Heart right ventricle (tissue), 16 donors: ENCODE measurements at regions not wholly inside any gene's neighbourhood (a gene's known extent, or its start where the extent isn't known, plus 50 kb on each side); places are given as distances from the start of the nearest gene placed in this dataset.

ENCODE experiments used
- ATAC-seq, 8 donors: fragments of 200-7000 bp; cut with Tn5 transposase; one replicate each; pipeline ENCODE4 v1.9.1; 2020; ENCODE audit warnings: mild to moderate bottlenecking in 8 of 8, moderate library complexity in 8 of 8, moderate number of reproducible peaks in 1 of 8
- DNase-seq, 2 donors: peaks; one replicate each; pipeline ENCODE4 v3.0.0-alpha.2; 2020
- H3K27ac ChIP-seq, 10 donors: fragments of 200-600 bp; sonication (generic) in 2 of 10; one replicate each; pipeline versions ENCODE4 v1.5.0 to v1.8.0; 2020 to 2022; ENCODE audit warnings: mild to moderate bottlenecking in 3 of 10
- H3K27me3 ChIP-seq, 7 donors: fragments of 200-600 bp; one replicate each; pipeline ENCODE4 v1.8.0; 2021 to 2022; ENCODE audit warnings: mild to moderate bottlenecking in 2 of 7
- H3K36me3 ChIP-seq, 9 donors: fragments of 200-600 bp; sonication (generic) in 1 of 9; one replicate each; pipeline versions ENCODE4 v1.5.0 to v1.8.0; 2020 to 2022; ENCODE audit warnings: mild to moderate bottlenecking in 2 of 9
- H3K4me1 ChIP-seq, 9 donors: fragments of 200-600 bp; sonication (generic) in 1 of 9; one replicate each; pipeline versions ENCODE4 v1.5.0 to v1.8.0; 2020 to 2022; ENCODE audit warnings: mild to moderate bottlenecking in 4 of 9
- H3K4me3 ChIP-seq, 10 donors: fragments of 200-600 bp; sonication (generic) in 2 of 10; one replicate each; pipeline versions ENCODE4 v1.5.0 to v1.8.0; 2020 to 2022; ENCODE audit warnings: mild to moderate bottlenecking in 7 of 10, moderate library complexity in 2 of 10
- H3K9me3 ChIP-seq, 11 donors: fragments of 200-600 bp in 10 of 11; sonication (generic) in 2 of 11; one replicate each; pipeline versions ENCODE4 v1.5.0 to v1.8.0; 2013 to 2022; ENCODE audit warnings: mild to moderate bottlenecking in 2 of 11, control low read depth in 1 of 11, moderate library complexity in 1 of 11
- CTCF ChIP-seq, 9 donors: fragments of 200-600 bp; sonication (generic) in 2 of 9; IDR thresholded peaks; one replicate each; pipeline versions ENCODE4 v1.5.0 to v1.8.0; 2021 to 2022; ENCODE audit warnings: antibody characterized with exemption in 9 of 9, mild to moderate bottlenecking in 5 of 9, moderate library complexity in 1 of 9
- WGBS, 2 donors: extraction: QIAGEN DNeasy Blood & Tissue Kit; methylation state at CpG; one replicate each; pipeline ENCODE4 v1.1.7; 2013; ENCODE audit warnings: inconsistent platforms in 1 of 2; 5-methylcytosine and 5-hydroxymethylcytosine counted together
- intact Hi-C, 10 donors: fragments of 100-400 bp; cut with DNase I; formaldehyde crosslinking; loops; one replicate each; pipeline versions ENCODE4 v1.11.1 to v1.14.2; 2022
- donor health status: Arrhythmogenic right ventricular cardiomyopathy.
- donor health status: ischemic (EF 13 %, LVEDD 7.1; RV severe dilation, severe dysfunction).
- donor health status: healthy with polysubstance abuse.
- donor health status: DM: no; HTN: yes; CAD: no.
- donor health status: DM: no; HTN: no; CAD: no.
- donor health status: ischemic (EF 25% LVEDD 6.9; RV normal size, moderate dysfunction).
- donor health status: ischemic (EF 25% LVEDD 5.7; RV mildly dilated, moderate dysfunction).
- donor health status: healthy.
- donor health status: DM: yes; HTN: yes; CAD: no.
- donor health status: Ischemic cardiomyopathy.
- donor health status: ischemic (EF 35%, LVEDD 5.7; RV mildly dilated, moderate dysfunction).
- donor health status: nonischemic (EF 11% LVEDD 7.7; RV severe dilation, severe dysfunction).
- donor health status: DM: yes; HTN: yes; CAD: no.
- donor health status: PGD.
- donor health status: ischemic (EF 29% LVEDD 5.4; RV normal size, mild dysfunction).
- donor health status: nonischemic (EF 23%, LVEDD 6.1; RV moderate dilation, normal function).

GRCh38 chr1:187390215-187390818 lies 561.6 kb downstream of the PLA2G4A start:
- DNase-seq, result no peak
- H3K4me3 ChIP-seq, result no peak overlapping the region
- no peak for ATAC-seq
- WGBS, 2 donors, result 36 to 52% methylated on average over 3 of the region's 3 CpGs
- H3K27ac ChIP-seq, result no peak overlapping the region
- H3K9me3 ChIP-seq, result no peaks in the 10 kb centered on the region
- intact Hi-C loops, result no loop called here
- H3K36me3 ChIP-seq, result no peaks in the 10 kb centered on the region
- no peak for TF ChIP-seq CTCF (IDR thresholded peaks at IDR 0.05)
- H3K27me3 ChIP-seq, result no peaks in the 10 kb centered on the region
- no peaks in the 10 kb centered on the region for H3K4me1 ChIP-seq

- ATAC-seq, result no peak
- no peaks in the 10 kb centered on the region for H3K4me1 ChIP-seq
- peaks cover 0 to 7% (median 0%) of the 10 kb centered on the region in 11 donors for H3K9me3 ChIP-seq
- no peaks in the 10 kb centered on the region for H3K27me3 ChIP-seq
- no peaks in the 10 kb centered on the region for H3K36me3 ChIP-seq
- no peak overlapping the region for H3K4me3 ChIP-seq
- no peak for DNase-seq
- no peak overlapping the region for H3K27ac ChIP-seq
- intact Hi-C loops, result no loop called here
- TF ChIP-seq CTCF (IDR thresholded peaks at IDR 0.05), result no peak
Observed at GRCh38 chr1:187396226-187396625, 567.5 kb downstream of the PLA2G4A start.

- DNase-seq (no peak), ATAC-seq (no peak)
- no peak for TF ChIP-seq CTCF (IDR thresholded peaks at IDR 0.05)
- 34 to 37% methylated on average over 12 of the region's 12 CpGs for WGBS, 2 donors
- Histone ChIP-seq H3K9me3 (peaks cover 0 to 10% (median 0%) of the 10 kb centered on the region in 11 donors), H3K27ac (no peak overlapping the region), H3K4me1 (no peaks in the 10 kb centered on the region), H3K27me3 (no peaks in the 10 kb centered on the region), H3K4me3 (no peak overlapping the region), H3K36me3 (no peaks in the 10 kb centered on the region)
- intact Hi-C loops, result no loop called here
Observed at GRCh38 chr1:187396929-187397796, 568.4 kb downstream of the PLA2G4A start.

- Histone ChIP-seq H3K9me3 (peaks cover 0 to 2% (median 0%) of the 10 kb centered on the region in 11 donors), H3K36me3 (no peaks in the 10 kb centered on the region), H3K27ac (no peak overlapping the region), H3K27me3 (no peaks in the 10 kb centered on the region), H3K4me1 (no peaks in the 10 kb centered on the region), H3K4me3 (no peak overlapping the region)
- no peak for TF ChIP-seq CTCF (IDR thresholded peaks at IDR 0.05)
- no peak for DNase-seq
- intact Hi-C loops, result no loop called here
- no peak for ATAC-seq
- WGBS, 2 donors, result 45 to 57% methylated on average over 4 of the region's 4 CpGs
Observed at GRCh38 chr1:187408212-187409004, 579.7 kb downstream of the PLA2G4A start.
